HG03342 (cell line): ENCODE measurements at regions not wholly inside any gene's neighbourhood (a gene's known extent, or its start where the extent isn't known, plus 50 kb on each side); places are given as distances from the start of the nearest gene placed in this dataset.

Source experiments
- ATAC-seq: cut with Tn5 transposase; IDR thresholded peaks from one replicate; pipeline ENCODE4 v1.9.1; 2021; ENCODE audit warnings: mild to moderate bottlenecking, moderate library complexity; ENCODE audit not compliant: unreplicated experiment

DNA sequence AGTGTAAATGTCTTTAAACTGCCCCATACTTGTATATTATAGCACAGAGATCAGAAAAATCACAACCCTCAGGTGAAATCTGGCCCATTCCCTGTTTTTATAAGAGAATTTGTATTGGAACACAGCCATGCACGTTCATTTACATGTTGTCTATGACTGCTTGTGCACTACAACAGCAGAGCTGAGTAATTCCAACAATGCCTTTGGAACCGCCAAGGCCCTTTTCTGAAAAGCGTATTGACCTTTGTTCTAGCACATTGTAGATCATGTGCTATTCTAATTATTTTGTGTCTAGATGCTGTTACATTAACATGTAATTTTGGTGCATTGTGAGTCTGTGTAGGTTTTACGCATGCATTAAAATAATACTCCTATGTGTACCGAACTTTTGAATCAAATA, 339.6 kb downstream of the CHRM3 start:
- no peak for ATAC-seq

DNA sequence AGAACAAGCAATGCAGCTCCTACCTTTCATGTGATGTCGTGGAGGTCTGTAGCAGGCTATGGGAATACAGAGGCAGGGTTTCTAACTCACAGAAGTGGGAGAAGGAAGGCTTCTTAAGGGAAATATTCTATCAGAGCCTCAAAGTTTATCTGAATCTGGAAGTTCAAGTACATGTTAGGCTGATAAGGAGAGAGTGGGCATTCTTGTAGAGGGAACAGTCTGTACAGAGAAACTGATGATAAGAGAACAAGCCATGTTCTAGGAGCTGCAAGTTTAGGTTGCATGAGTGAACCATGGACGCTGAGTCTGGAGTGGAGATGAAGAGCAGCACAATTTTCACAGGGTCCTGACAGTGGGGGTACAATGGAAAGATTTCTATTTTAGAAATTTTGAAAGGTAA, 344.0 kb downstream of the CHRM3 start:
- ATAC-seq, result no peak

DNA sequence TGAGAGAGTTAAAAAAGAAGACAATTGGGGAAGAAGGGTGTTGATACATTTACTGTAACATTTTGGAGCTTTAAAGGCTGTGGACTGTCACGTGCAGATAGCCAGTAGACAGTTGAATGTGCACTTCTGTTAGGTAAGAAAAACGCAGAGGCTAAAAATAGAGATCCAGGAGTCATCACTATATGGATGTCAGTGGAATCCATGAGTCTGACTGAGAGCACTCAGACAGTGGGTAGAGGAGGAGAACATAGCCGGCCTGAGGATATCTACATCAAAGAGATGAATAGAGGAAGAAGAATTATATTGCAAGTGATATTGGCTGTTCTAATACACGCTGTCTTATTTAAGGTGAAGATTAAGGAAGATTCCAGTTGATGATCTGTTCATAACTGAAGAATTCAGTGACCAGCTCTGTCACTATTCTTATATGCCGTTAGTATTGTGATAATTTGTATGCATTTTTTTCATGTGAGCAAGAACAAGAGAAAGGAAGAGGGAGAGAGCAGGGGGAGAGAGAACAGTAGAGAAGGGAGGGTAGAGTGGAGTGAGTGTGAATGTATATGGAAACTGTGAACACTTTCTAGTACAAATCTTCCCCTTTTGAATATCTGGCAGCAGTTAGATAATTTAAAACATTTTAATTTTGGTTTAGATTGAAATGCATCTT, 344.8 kb downstream of the CHRM3 start:
- no peak for ATAC-seq

DNA sequence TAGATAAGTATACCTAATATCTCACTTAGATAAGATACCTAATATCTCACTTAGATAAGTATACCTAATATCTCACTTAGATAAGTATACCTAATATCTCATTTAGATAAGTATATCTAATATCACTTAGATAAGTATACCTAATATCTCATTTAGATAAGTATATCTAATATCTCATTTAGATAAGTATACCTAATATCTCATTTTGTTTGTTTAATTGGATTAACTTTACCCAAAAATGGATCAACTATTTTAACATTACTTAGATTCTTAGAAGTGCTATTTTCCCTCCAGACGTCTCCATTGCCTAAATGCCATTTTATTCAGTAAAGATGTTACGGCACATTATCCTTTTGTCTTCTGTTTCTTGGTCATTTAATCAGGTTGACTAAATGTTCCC, 346.4 kb downstream of the CHRM3 start:
- no peak for ATAC-seq

DNA sequence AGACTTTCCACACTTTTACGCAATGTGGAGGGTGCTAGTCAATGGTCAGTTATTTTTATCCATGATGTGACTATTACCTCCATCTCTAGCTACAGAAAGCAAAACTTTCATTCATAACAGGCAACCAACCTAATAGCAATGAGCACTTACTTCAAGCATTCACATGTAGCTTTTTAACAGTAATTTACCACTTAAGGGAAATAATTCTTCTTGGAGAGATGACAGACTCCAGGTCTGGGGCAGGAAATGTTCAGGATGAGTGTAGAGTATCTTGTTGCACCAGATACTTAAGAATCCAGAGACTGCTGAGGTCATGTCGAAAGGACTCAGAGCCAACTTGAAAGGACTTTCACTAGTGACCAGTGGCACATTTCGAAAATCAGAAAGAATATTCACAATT, 347.6 kb downstream of the CHRM3 start:
- ATAC-seq, result no peak

DNA sequence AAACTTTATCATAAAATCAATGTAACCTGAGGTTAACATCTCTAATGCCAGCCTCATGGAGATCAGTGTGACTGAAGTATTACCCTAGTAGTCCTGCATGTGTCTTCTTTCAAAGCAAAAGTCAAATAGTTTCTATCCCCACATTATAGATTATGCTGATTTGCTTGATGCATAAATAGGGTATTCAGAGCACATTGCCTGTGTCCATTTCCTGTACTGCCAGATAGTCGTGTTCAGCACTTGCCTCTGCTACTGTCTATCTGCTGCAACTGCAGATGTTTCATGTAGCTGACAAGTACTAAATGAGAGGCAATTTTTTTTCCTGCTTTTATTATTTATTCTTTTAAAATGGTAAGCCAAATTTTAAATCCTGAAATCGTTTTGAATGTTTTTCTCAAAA, 348.7 kb downstream of the CHRM3 start:
- ATAC-seq, result no peak

DNA sequence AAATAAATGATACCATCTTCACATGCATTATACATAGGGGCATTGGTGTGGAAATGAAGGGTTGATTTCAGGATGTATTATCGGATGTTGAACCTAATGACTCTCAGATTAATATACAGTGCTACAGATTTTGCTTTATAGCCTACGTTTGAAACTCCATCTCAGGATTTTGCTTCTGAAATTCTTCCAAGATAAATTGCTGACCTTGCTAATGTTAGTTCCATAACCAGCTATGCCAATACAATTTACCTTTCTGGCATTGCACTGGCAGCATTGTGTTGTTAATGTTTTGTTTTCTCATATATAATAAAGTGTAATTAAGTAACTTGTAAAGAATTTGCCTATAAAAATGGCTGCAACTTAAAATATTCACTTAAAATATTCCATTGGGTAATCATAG, 350.1 kb downstream of the CHRM3 start:
- no peak for ATAC-seq

DNA sequence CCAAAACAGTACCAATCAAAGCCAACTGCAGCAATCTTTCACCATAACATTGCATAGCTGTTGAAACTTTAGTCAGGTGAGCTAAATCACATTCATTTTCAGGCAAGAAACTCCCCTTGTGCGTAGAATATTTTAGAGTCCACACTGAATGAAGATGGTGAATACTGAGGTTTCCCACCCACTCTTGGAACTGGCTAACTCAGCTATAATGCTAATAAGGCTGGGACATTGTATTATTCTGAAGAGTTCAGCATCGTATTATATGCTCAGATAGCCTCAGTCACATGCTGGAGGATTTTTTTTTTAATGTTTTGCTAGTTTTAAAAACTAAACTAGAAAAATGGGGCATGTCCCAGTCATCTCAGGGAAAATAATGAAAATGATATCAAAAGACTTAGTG, 352.3 kb upstream of the FMN2 start:
- ATAC-seq, result no peak

DNA sequence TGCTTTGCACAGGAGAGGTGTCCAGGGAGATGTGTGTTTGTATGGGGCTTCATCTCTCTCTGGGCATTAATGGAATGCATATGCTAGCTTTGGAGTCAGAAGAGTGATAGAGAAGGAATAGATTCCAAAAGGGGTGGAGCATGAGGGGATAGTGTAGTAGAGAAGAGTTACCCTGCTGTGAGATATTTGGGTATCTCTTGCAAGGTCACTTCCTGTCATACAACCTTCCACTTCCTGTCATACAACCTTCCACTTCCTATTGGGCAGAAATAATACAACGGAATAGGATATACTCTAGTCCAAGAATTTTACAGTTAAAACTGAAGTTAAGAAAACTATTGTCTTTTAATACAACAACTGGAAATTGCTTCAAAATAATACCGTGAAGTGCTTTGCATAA, 351.8 kb upstream of the FMN2 start:
- no peak for ATAC-seq

DNA sequence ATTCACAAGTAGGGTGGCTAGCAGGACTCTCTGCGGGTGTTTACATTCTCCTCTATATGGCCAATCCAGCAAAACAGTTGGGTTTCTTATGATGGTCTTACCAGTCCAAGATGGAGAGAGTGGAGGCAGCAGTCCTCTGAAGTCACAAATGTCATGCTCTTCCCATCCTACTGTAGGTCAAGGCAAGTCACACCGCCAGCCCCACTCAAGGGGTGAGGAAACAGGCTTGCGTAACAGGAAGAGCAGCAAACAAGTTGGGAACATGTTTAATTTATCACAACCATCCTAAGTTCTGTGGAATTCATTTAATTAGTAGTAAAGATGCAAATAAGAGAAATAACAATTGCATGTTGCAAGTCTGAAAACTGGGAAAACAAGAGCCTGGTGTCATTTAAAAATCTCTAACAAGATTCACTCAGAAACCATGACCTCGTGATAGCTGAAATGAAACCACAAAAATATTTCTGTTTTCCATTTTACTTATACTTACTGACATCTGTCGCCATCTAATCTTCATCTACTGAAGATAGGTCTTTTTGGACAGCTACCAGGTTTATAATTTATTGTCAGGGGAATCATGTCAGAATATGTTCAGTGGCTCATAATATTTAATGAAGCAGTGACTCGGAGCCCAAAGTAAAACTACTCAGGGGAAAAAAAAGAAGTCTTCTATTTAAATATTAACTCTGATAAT, 349.1 kb upstream of the FMN2 start:
- no peak for ATAC-seq

DNA sequence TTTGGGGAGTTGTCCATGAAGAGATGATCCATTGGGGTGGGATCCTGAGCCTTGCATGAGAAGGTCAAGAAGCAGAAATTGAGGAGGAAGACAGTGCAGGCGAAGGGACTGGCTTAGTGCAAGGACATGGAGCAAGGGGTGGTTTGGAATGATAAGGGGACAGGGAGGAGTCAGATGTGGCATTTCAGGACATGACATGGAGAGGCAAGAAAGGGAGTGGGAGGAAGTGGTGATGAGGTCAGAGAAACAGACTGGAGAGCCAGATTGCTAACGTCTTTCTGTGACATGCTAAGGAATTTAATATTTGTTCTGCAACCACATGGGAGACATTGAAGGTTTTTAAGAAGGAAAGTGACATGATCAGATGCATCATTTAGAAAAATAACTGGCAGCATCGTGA, 346.8 kb upstream of the FMN2 start:
- no peak for ATAC-seq

DNA sequence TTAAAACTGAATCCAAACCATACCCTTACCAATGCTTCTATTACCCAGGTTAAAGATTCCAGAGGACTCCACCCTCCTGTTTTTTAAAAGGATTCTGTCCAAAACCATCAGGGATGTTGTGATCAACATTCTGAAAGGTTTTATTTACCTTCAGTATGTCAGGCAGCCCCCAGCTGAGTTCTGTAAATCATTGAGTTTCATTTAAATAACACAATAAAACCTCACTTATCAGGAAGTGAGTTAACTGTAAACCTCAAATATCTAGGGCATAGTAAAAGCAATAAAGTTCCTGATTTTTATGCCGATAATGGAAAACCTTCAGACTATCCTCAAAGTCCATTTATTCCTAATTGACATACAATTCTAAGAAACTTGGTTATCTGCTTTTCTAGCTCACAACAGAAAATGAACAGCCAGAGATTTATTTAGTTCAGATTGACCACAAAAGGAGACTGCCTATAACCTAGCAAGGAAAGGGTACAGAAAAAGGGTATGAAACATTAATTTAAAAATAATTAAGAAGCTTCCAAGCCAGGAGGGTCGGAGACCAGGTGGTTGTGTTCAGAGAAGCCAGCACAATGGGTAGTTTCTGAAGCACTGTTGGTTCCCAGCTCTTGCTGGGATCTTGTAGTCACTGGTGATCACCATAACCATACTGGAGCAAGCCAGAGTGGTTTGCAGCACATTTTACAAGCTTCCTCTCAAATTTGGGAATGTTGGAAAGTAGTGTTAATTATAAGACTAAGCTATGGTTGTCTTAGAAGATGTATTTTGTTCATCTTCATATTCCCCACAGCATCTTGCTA, 336.4 kb upstream of the FMN2 start:
- ATAC-seq, result no peak

DNA sequence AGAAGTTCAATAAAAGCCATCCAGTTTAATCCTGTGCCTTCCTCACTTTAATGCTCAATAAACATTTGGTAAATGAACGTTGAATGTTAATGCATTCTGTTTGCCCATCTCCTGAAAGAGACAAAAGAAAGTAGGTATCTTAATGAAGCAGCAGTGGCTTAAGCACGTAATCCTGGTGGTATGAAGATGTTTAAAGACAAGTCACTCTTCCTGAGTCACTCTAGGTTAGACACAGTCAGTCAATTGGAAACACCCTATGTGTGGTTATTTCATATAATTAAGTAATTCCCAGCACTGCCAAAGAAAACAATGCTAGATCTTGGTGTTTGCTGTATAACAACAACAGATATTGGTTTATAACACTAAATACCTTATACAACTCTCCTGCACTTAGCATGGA, 334.0 kb upstream of the FMN2 start:
- no peak for ATAC-seq

DNA sequence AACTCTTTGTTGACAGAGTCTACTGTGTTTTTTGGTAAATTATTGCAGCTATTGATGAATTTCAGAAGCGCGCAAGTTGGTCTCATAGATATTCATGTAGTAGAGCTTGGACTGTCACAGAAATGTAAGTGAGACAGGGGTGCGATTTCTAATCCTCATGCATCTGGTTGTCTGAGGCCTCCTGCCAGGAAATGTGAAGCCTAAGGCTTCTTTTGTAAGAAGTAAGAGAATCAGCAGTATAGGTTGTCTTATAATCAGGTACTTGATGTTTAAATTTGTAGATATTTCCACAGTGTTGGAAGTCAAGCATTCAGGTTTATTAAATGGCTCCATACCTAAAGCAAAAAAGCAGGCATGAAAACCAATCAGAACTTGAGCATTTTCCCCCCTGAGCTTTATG, 332.9 kb upstream of the FMN2 start:
- no peak for ATAC-seq

DNA sequence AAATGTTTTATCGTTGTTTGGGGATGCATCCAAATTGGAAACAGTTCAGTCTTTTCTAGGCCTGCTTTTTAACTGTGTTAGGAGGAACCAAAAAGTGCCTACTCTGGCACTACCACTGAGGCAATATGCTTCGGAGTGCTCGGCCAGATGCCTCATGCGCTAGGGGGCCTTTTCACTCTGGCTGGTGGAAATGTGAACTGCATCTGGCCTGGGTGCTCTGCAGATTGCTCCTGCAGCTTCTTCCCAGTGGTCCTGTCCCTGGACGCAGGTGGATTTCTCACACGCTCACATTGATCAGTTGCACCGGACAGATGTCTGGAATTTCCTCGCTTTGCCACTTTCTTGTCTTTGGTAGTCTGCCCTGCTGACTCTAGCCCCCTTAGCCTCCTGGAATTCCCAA, 330.2 kb upstream of the FMN2 start:
- ATAC-seq, result no peak

DNA sequence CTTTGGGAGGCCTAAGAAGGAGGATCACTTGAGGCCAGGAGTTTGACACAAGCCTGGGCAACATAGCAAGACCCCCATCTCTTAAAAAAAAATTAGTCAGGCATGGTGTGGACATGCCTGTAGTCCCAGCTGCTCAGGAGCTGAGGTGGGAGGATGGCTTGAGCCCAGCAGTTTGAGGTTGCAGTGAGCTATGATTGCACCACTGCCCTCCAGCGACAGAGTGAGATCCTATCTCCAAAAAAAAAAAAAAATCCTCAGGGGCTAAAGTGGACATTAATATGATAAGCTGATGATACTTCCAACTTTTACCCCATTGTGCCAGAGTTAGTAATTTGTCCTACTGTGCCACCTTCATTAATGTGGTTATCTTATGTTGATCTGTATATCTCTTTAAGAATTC, 327.8 kb upstream of the FMN2 start:
- ATAC-seq, result no peak

DNA sequence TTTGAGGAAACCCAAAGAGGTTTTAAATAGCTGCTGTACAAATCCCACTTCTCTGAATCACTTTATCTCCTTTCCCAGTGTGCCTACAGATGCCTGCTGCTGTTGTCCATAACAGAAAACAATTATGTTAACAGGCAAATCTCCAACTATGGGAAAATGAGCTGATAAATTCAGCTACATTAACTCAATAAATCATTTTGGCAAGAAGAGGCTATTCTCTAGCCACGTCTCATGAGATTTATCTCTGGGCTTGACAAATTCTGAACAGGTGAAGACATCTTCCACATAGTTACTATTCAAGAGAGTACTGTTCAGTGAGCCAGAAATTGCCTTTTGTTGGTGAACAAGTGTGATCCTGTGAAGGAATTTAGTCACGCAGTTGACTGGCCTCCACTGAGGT, 327.1 kb upstream of the FMN2 start:
- ATAC-seq, result no peak

DNA sequence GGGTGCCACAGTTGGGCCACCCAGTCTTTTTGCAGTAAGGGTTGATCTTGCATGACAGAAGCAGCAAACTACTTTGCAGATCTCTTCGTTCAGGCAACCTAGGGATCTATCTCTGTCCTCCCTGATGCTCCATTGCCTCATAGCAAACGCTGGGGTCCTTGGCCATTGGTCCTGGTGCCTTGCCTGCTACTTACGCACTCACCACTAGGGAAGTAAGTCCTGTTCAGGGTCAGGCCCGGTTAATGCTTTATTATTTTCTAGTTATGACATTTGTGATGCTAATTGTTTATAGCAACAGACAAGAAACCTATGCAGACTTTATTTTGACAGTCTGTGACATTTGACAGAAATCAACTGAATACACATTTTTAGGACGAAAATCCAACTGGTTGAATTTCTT, 326.5 kb upstream of the FMN2 start:
- ATAC-seq, result no peak

DNA sequence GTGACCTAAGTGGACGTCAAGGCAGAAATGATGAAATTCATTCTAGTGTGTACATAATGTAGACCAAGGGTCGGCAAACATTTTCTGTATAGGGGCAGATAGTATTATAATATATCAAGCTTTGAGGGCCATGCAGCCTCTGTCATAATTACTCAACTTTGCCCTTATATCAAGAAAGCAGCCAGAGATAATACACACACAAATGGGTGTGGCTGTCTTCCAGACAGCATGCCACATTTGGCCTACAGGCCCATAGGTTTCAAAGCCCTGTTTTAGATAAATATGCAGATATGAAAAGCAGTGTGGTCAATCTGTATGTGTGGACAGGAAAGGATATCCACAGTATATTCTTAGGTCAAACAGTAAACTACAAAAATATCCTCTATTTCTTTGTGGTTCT, 320.1 kb upstream of the FMN2 start:
- ATAC-seq, result no peak

DNA sequence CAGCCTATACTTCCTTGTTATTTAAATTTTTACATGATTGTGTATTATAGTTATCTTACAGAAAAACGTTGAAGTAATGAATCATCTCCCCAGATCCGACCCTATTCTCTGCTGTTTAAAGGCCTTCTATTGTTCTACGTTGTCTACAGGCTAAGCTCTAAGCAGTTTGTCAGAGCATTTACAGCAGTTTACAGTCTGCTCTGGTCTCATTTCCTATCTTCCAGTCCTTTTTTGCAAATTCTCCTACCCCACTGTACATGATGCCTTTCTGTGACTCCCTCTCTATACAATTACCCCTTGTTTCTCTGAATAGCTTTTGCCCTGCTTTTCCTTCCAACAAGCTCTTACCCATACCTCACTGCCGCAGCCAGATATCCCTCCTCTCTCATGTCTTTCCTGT, 319.2 kb upstream of the FMN2 start:
- no peak for ATAC-seq

DNA sequence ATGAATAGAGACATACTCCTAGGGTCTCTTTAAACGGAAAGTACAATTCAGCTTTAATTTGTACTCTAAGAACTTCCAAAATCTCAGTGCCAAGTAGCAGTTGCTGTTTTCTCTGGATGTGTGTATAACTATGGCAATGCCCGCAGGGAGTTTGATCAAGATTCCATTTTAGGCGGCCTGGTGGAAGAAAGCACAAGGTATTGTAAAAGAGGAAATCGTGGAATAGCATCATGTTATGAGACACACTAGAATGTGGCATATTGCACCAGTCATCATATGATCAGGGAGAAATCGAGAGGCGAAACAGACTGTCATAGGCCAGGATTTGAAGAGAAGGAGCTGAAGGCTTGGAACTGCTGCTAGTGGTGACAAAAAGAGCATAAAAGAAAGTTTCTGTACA, 316.2 kb upstream of the FMN2 start:
- no peak for ATAC-seq

DNA sequence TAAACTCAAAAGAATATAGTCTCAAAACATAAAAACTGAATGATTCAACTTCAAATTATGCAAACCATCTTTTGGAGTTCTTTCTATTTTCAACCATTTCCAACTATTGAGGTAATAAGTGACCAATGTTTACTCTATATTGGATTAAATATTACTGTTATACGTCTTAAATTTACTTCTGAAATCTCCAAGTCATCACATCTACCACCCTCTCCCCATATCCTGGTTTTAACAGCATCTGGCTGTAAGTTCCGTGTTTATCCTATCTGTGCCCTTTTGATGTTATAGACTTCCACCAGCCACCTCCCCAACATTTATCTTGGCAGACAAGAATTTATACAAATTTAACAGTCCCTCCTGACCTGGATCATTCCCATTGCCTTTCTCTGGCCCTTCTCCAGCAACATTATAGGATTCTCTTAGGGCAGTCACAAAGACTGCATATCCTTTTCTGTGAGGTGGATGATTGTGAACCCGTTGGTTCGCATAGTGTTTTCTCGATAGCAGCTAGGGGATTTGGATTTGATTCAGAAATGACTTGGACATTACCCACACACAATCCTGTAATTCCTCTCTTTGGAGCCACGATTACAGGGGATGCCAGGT, 313.4 kb upstream of the FMN2 start:
- no peak for ATAC-seq
